ENCODE measurements at regions not wholly inside any gene's neighbourhood (a gene's known extent, or its start where the extent isn't known, plus 50 kb on each side); places are given as distances from the start of the nearest gene placed in this dataset.

- DNase-seq (ENCODE audit: low read depth in 2 of 2), result no peak
Observed at GRCh38 chr12:126570566-126570965, 1505.3 kb downstream of the AACS start.

GRCh38 chr12:126572170-126572569 is 1506.9 kb downstream of the AACS start:
- DNase-seq (ENCODE audit: low read depth in 2 of 2), result no peak

- no peak for DNase-seq (ENCODE audit: low read depth in 2 of 2)
Observed at GRCh38 chr12:126581655-126582054, 1516.4 kb downstream of the AACS start.

GRCh38 chr12:126582231-126582630 is 1517.0 kb downstream of the AACS start:
- DNase-seq (ENCODE audit: low read depth in 2 of 2), result no peak

GRCh38 chr12:126588586-126589249 is 1523.5 kb downstream of the AACS start:
- no peak for DNase-seq (ENCODE audit: low read depth in 2 of 2)

GRCh38 chr12:126591533-126591932 is 1526.3 kb downstream of the AACS start:
- no peak for DNase-seq (ENCODE audit: low read depth in 2 of 2)

- no peak for DNase-seq (ENCODE audit: low read depth in 2 of 2)
Observed at GRCh38 chr12:126601184-126602170, 1536.2 kb downstream of the AACS start.

- DNase-seq (ENCODE audit: low read depth in 2 of 2), result no peak
Observed at GRCh38 chr12:126602612-126603011, 1537.4 kb downstream of the AACS start.

- no peak for DNase-seq (ENCODE audit: low read depth in 2 of 2)
Observed at GRCh38 chr12:126607157-126607556, 1541.9 kb downstream of the AACS start.

GRCh38 chr12:126607867-126608266 is 1542.6 kb downstream of the AACS start:
- no peak for DNase-seq (ENCODE audit: low read depth in 2 of 2)

- no peak for DNase-seq (ENCODE audit: low read depth in 2 of 2)
Observed at GRCh38 chr12:126608607-126609175, 1543.5 kb downstream of the AACS start.

GRCh38 chr12:126616441-126616840 is 1551.2 kb downstream of the AACS start:
- DNase-seq (ENCODE audit: low read depth in 2 of 2), result no peak

- no peak for DNase-seq (ENCODE audit: low read depth in 2 of 2)
Observed at GRCh38 chr12:126617312-126617711, 1552.1 kb downstream of the AACS start.

GRCh38 chr12:126627596-126627995 is 1562.4 kb downstream of the AACS start:
- DNase-seq (ENCODE audit: low read depth in 2 of 2), result no peak

- no peak for DNase-seq (ENCODE audit: low read depth in 2 of 2)
Observed at GRCh38 chr12:126636821-126637220, 1571.6 kb downstream of the AACS start.

GRCh38 chr12:126644236-126645020 is 1579.2 kb downstream of the AACS start:
- no peak for DNase-seq (ENCODE audit: low read depth in 2 of 2)

GRCh38 chr12:126648074-126648473 is 1582.8 kb downstream of the AACS start:
- DNase-seq (ENCODE audit: low read depth in 2 of 2), result no peak

- no peak for DNase-seq (ENCODE audit: low read depth in 2 of 2)
Observed at GRCh38 chr12:126651133-126651532, 1585.9 kb downstream of the AACS start.

GRCh38 chr12:126663304-126664094 is 1598.3 kb downstream of the AACS start:
- DNase-seq (ENCODE audit: low read depth in 2 of 2), result no peak

GRCh38 chr12:126667339-126667738 is 1599.6 kb upstream of the TMEM132C start:
- DNase-seq (ENCODE audit: low read depth in 2 of 2), result no peak

- no peak for DNase-seq (ENCODE audit: low read depth in 2 of 2)
Observed at GRCh38 chr12:126668538-126668937, 1598.4 kb upstream of the TMEM132C start.
